Lower leg skin (tissue), 3 donors: ENCODE measurements at regions not wholly inside any gene's neighbourhood (a gene's known extent, or its start where the extent isn't known, plus 50 kb on each side); places are given as distances from the start of the nearest gene placed in this dataset.

Experiments
- POLR2A ChIP-seq, 2 donors: fragments of 450-650 bp; IDR thresholded peaks; one replicate each; pipeline ENCODE4 v1.6.1; 2016 to 2017; ENCODE audit warnings: antibody characterized with exemption in 2 of 2, mild to moderate bottlenecking in 1 of 2, moderate library complexity in 1 of 2
- TF ChIP-seq, protein P1 (sequence below), 3 donors: fragments of 450-650 bp; IDR thresholded peaks; one replicate each; pipeline ENCODE4 v1.5.1; 2016; ENCODE audit warnings: antibody characterized with exemption in 3 of 3, mild to moderate bottlenecking in 3 of 3, moderate library complexity in 2 of 3

- TF ChIP-seq, protein P1, sequence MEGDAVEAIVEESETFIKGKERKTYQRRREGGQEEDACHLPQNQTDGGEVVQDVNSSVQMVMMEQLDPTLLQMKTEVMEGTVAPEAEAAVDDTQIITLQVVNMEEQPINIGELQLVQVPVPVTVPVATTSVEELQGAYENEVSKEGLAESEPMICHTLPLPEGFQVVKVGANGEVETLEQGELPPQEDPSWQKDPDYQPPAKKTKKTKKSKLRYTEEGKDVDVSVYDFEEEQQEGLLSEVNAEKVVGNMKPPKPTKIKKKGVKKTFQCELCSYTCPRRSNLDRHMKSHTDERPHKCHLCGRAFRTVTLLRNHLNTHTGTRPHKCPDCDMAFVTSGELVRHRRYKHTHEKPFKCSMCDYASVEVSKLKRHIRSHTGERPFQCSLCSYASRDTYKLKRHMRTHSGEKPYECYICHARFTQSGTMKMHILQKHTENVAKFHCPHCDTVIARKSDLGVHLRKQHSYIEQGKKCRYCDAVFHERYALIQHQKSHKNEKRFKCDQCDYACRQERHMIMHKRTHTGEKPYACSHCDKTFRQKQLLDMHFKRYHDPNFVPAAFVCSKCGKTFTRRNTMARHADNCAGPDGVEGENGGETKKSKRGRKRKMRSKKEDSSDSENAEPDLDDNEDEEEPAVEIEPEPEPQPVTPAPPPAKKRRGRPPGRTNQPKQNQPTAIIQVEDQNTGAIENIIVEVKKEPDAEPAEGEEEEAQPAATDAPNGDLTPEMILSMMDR (IDR thresholded peaks at IDR 0.05), result no peak
- TF ChIP-seq POLR2A (IDR thresholded peaks at IDR 0.05), result no peak
Measured at GRCh38 chr20:58088105-58088504, 140.3 kb downstream of the ANKRD60 start.
